ENCODE measurements at regions not wholly inside any gene's neighbourhood (a gene's known extent, or its start where the extent isn't known, plus 50 kb on each side); places are given as distances from the start of the nearest gene placed in this dataset.

GRCh38 chr3:40766396-40766795 is 241.6 kb downstream of the ZNF621 start:
- Histone ChIP-seq H3K27ac (no peak overlapping the region), H3K27me3 (no peaks in the 10 kb centered on the region), H3K9me3 (no peaks in the 10 kb centered on the region), H3K4me1 (peaks cover 9% of the 10 kb centered on the region), H3K4me3 (no peak overlapping the region), H3K36me3 (no peaks in the 10 kb centered on the region)
- TF ChIP-seq POLR2AphosphoS5 (IDR thresholded peaks at IDR 0.05; ENCODE audit: insufficient read depth in 1 of 2, low read depth in 1 of 2) (no peak), POLR2A (IDR thresholded peaks at IDR 0.05) (no peak), CTCF (IDR thresholded peaks at IDR 0.05) (no peak)
- no peak for DNase-seq (ENCODE audit: extremely low spot score in 2 of 2)
- intact Hi-C loops (cut with DNase I) = no loop called here

DNA sequence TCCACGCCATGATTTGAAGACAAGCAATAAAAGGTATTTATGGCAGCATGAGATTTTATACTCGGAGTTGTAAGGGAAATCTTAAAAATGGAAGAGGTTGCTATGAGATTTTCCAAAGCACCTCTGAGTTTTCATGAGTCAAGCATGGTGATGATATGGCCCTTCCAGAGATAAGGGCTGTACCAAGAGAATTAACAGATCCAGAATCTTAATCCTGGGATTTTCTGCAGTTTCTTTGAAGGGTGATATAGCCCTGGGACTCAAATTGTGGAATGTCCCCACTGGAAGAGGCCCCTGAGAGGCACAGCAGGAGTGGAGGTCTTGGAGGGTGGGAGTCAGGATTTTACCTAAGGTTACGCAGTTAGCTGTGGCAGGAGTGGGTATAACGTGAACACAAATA is 243.3 kb downstream of the ZNF621 start:
- DNase-seq (ENCODE audit: extremely low spot score in 2 of 2) = no peak

GRCh38 chr3:40768536-40768935 is 243.8 kb downstream of the ZNF621 start:
- Histone ChIP-seq H3K4me3 (no peak overlapping the region), H3K4me1 (peaks cover 9% of the 10 kb centered on the region), H3K36me3 (no peaks in the 10 kb centered on the region), H3K9me3 (no peaks in the 10 kb centered on the region), H3K27ac (no peak overlapping the region), H3K27me3 (no peaks in the 10 kb centered on the region)
- intact Hi-C loops (cut with DNase I) = no loop called here
- DNase-seq (ENCODE audit: extremely low spot score in 2 of 2) = peak in 1 of 2 donors; percentile 83
- TF ChIP-seq CTCF (IDR thresholded peaks at IDR 0.05) = no peak
- no peak for TF ChIP-seq POLR2AphosphoS5 (IDR thresholded peaks at IDR 0.05; ENCODE audit: insufficient read depth in 1 of 2, low read depth in 1 of 2)
- TF ChIP-seq POLR2A (IDR thresholded peaks at IDR 0.05) = no peak

More for the DNA sequence above, 243.3 kb downstream of the ZNF621 start:
- H3K27me3 ChIP-seq = no peaks in the 10 kb centered on the region
- H3K4me3 ChIP-seq = no peak overlapping the region
- TF ChIP-seq CTCF (IDR thresholded peaks at IDR 0.05) (no peak), POLR2A (IDR thresholded peaks at IDR 0.05) (no peak), POLR2AphosphoS5 (IDR thresholded peaks at IDR 0.05; ENCODE audit: insufficient read depth in 1 of 2, low read depth in 1 of 2) (no peak)
- H3K9me3 ChIP-seq = no peaks in the 10 kb centered on the region
- no peak overlapping the region for H3K27ac ChIP-seq
- H3K36me3 ChIP-seq = no peaks in the 10 kb centered on the region
- intact Hi-C loops (cut with DNase I) = no loop called here
- H3K4me1 ChIP-seq = peaks cover 9% of the 10 kb centered on the region

DNA sequence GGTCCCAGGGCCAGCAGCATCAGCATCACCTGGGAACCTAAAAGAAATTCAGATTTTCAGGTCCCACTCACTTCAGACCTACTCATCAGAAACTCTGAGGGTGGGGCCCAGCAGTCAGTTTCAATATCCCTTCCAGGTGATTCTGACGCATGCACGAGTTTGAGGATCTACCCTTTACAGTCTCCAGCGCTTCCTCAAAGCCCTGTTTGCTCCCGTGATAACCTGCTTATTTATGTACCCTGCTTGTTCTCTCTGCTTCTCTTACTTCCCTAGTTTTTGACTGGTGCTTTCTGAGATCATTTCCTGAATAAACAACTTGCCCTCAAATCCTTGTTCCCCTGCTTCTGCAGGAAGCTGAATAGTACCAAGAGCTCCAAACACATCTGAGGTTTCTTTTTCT is 245.3 kb downstream of the ZNF621 start:
- Histone ChIP-seq H3K27ac (no peak overlapping the region), H3K9me3 (no peaks in the 10 kb centered on the region), H3K27me3 (no peaks in the 10 kb centered on the region), H3K4me1 (peaks cover 9% of the 10 kb centered on the region), H3K4me3 (no peak overlapping the region), H3K36me3 (no peaks in the 10 kb centered on the region)
- DNase-seq (ENCODE audit: extremely low spot score in 2 of 2) = peak in 1 of 2 donors; percentile 27
- TF ChIP-seq CTCF (IDR thresholded peaks at IDR 0.05) (no peak), POLR2A (IDR thresholded peaks at IDR 0.05) (no peak), POLR2AphosphoS5 (IDR thresholded peaks at IDR 0.05; ENCODE audit: insufficient read depth in 1 of 2, low read depth in 1 of 2) (no peak)
- intact Hi-C loops (cut with DNase I) = no loop called here

DNA sequence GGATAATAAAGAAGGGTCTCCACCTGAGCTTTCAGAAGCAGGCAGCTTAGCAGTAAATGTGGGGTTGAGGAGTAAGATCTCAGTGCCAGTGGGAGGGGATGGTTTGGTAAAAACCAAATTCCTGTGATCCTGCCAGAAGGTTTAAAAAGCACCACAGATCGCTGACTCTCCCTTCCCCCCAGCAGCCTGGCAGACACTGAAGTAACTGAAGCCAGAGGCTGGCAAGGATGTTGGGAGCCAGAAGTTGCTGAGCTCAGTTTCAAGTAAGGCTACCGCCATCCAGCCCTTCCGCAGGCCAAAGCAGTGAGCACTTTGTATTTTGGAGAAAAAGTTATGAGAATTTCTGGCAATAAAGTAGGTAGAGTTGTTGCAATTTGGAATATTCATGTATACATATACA is 246.4 kb downstream of the ZNF621 start:
- H3K9me3 ChIP-seq = no peaks in the 10 kb centered on the region
- no peak overlapping the region for H3K4me3 ChIP-seq
- peaks cover 5% of the 10 kb centered on the region for H3K4me1 ChIP-seq
- no peak for TF ChIP-seq CTCF (IDR thresholded peaks at IDR 0.05)
- no peak for TF ChIP-seq POLR2AphosphoS5 (IDR thresholded peaks at IDR 0.05; ENCODE audit: insufficient read depth in 1 of 2, low read depth in 1 of 2)
- no peak for TF ChIP-seq POLR2A (IDR thresholded peaks at IDR 0.05)
- H3K36me3 ChIP-seq = no peaks in the 10 kb centered on the region
- peak in 1 of 2 donors; percentile 27 for DNase-seq (ENCODE audit: extremely low spot score in 2 of 2)
- intact Hi-C loops (cut with DNase I) = no loop called here
- no peak overlapping the region for H3K27ac ChIP-seq
- H3K27me3 ChIP-seq = no peaks in the 10 kb centered on the region
